ENCODE measurements at regions not wholly inside any gene's neighbourhood (a gene's known extent, or its start where the extent isn't known, plus 50 kb on each side); places are given as distances from the start of the nearest gene placed in this dataset.

GRCh38 chr3:102194001-102194400, 240.8 kb upstream of the ZPLD1 start:
- ChIA-PET POLR2A (no interaction called here), CTCF (interaction anchor here (2.4 kb wide), 1 partner anchor 32 kb away, joined by 5 read pairs; no protein-coding TSS in a partner anchor)
- WGBS (ENCODE audit: insufficient coverage), result 90% methylated on average over 5 of the region's 5 CpGs

GRCh38 chr3:102194760-102195159, 240.1 kb upstream of the ZPLD1 start:
- Histone ChIP-seq H3K79me2 (ENCODE audit: control insufficient read depth, insufficient read depth, low read length) (no peaks in the 10 kb centered on the region), H4K20me1 (ENCODE audit: control insufficient read depth, insufficient read depth, low read length, poor library complexity, severe bottlenecking) (no peaks in the 10 kb centered on the region), H3K36me3 (replicated peaks in 1 of 2; ENCODE audit: control extremely low read depth in 1 of 2, control insufficient read depth in 1 of 2, extremely low read depth in 1 of 2, insufficient read depth in 2 of 2, low read length in 1 of 2) (no peaks in the 10 kb centered on the region), H3K4me3 (ENCODE audit: control extremely low read depth in 1 of 5, extremely low read depth in 1 of 5, insufficient read depth in 1 of 5, low read depth in 2 of 5, low read length in 4 of 5) (no peak overlapping the region), H3K27me3 (replicated peaks in 1 of 4; ENCODE audit: control extremely low read depth in 1 of 4, control insufficient read depth in 3 of 4, insufficient read depth in 4 of 4, low read length in 3 of 4) (no peaks in the 10 kb centered on the region), H3K9me3 (ENCODE audit: control extremely low read depth in 1 of 3, control insufficient read depth in 2 of 3, insufficient read depth in 1 of 3, low read length in 2 of 3) (no peaks in the 10 kb centered on the region), H3K27ac (ENCODE audit: low read length in 2 of 2) (no peak overlapping the region), H3K4me2 (replicated peaks; ENCODE audit: low read depth, low read length, poor library complexity, severe bottlenecking) (no peak overlapping the region), H3K9ac (ENCODE audit: low read length) (no peak overlapping the region), H2AFZ (ENCODE audit: insufficient read depth, low read depth, low read length, poor library complexity, severe bottlenecking) (no peak overlapping the region), H3K4me1 (ENCODE audit: control insufficient read depth in 2 of 2, insufficient read depth in 2 of 2, low read length in 2 of 2) (no peaks in the 10 kb centered on the region)
- CTCF ChIA-PET, result interaction anchor here (1.5 to 4.0 kb wide), 2 partner anchors 31 to 381 kb away, joined by 4 to 16 read pairs; no protein-coding TSS in a partner anchor
- TF ChIP-seq CTCF (IDR thresholded peaks at IDR 0.05), result no peak
- TF ChIP-seq EZH2 (IDR thresholded peaks at IDR 0.05; ENCODE audit: borderline replicate concordance, insufficient read depth, low read depth, low read length, poor library complexity, severe bottlenecking), result no peak
- intact Hi-C loops (cut with micrococcal nuclease), result no loop called here
- WGBS (ENCODE audit: insufficient coverage), result no CpG with 5 or more reads among the region's 1 CpG
- no peak overlapping the region for H3K4me3 Mint-ChIP-seq
- H3K27ac Mint-ChIP-seq, result no peak overlapping the region
- POLR2A ChIA-PET, result no interaction called here
- no peaks in the 10 kb centered on the region for H3K4me1 Mint-ChIP-seq
- no peaks in the 10 kb centered on the region for H3K9me3 Mint-ChIP-seq (ENCODE audit: insufficient read depth)
- DNase-seq, result no peak
- no peaks in the 10 kb centered on the region for H3K27me3 Mint-ChIP-seq
- no peak for ATAC-seq (ENCODE audit: low read depth)

More at GRCh38 chr3:102194001-102194400, 240.8 kb upstream of the ZPLD1 start:
- Histone ChIP-seq H2AFZ (ENCODE audit: insufficient read depth, low read depth, low read length, poor library complexity, severe bottlenecking) (no peak overlapping the region), H3K36me3 (replicated peaks in 1 of 2; ENCODE audit: control extremely low read depth in 1 of 2, control insufficient read depth in 1 of 2, extremely low read depth in 1 of 2, insufficient read depth in 2 of 2, low read length in 1 of 2) (no peaks in the 10 kb centered on the region), H3K9me3 (ENCODE audit: control extremely low read depth in 1 of 3, control insufficient read depth in 2 of 3, insufficient read depth in 1 of 3, low read length in 2 of 3) (no peaks in the 10 kb centered on the region), H3K9ac (ENCODE audit: low read length) (no peak overlapping the region), H3K4me2 (replicated peaks; ENCODE audit: low read depth, low read length, poor library complexity, severe bottlenecking) (no peak overlapping the region), H3K79me2 (ENCODE audit: control insufficient read depth, insufficient read depth, low read length) (no peaks in the 10 kb centered on the region), H3K27me3 (replicated peaks in 1 of 4; ENCODE audit: control extremely low read depth in 1 of 4, control insufficient read depth in 3 of 4, insufficient read depth in 4 of 4, low read length in 3 of 4) (no peaks in the 10 kb centered on the region), H3K4me1 (ENCODE audit: control insufficient read depth in 2 of 2, insufficient read depth in 2 of 2, low read length in 2 of 2) (peaks cover 0 to 3% of the 10 kb centered on the region in 2 donors), H3K4me3 (ENCODE audit: control extremely low read depth in 1 of 5, extremely low read depth in 1 of 5, insufficient read depth in 1 of 5, low read depth in 2 of 5, low read length in 4 of 5) (no peak overlapping the region), H4K20me1 (ENCODE audit: control insufficient read depth, insufficient read depth, low read length, poor library complexity, severe bottlenecking) (no peaks in the 10 kb centered on the region), H3K27ac (ENCODE audit: low read length in 2 of 2) (no peak overlapping the region)
- ATAC-seq (ENCODE audit: low read depth) (no peak), DNase-seq (no peak)
- Mint-ChIP-seq H3K4me1 (peaks cover 5% of the 10 kb centered on the region), H3K27ac (no peak overlapping the region), H3K9me3 (ENCODE audit: insufficient read depth) (no peaks in the 10 kb centered on the region), H3K27me3 (no peaks in the 10 kb centered on the region), H3K4me3 (no peak overlapping the region)
- intact Hi-C loops (cut with micrococcal nuclease), result no loop called here
- no peak for TF ChIP-seq EZH2 (IDR thresholded peaks at IDR 0.05; ENCODE audit: borderline replicate concordance, insufficient read depth, low read depth, low read length, poor library complexity, severe bottlenecking)
- TF ChIP-seq CTCF (IDR thresholded peaks at IDR 0.05), result no peak

Measured in B cell (primary cell).